GM23248 (cell line): ENCODE measurements at regions not wholly inside any gene's neighbourhood (a gene's known extent, or its start where the extent isn't known, plus 50 kb on each side); places are given as distances from the start of the nearest gene placed in this dataset.

Experiments
- DNase-seq: peaks from one replicate; pipeline ENCODE4 v3.0.0-alpha.2; 2015
- H2AFZ ChIP-seq: fragments of 200-600 bp; sonication (generic); 2 replicates; pipeline ENCODE4 v1.6.1; 2016; ENCODE audit warnings: antibody characterized with exemption
- H3F3A ChIP-seq: fragments of 200-600 bp; sonication (generic); 2 replicates; pipeline ENCODE4 v1.6.1; 2016; ENCODE audit warnings: mild to moderate bottlenecking, antibody characterized with exemption, mixed run types; ENCODE audit not compliant: insufficient read depth
- H3K27ac ChIP-seq: fragments of 200-600 bp; sonication (generic); 2 replicates; pipeline ENCODE4 v1.5.1; 2016; ENCODE audit warnings: mild to moderate bottlenecking
- H3K27me3 ChIP-seq: fragments of 200-600 bp; sonication (generic); replicated peaks from 2 replicates; pipeline ENCODE4 v1.6.1; 2016; ENCODE audit warnings: mild to moderate bottlenecking; ENCODE audit not compliant: insufficient read depth
- H3K36me3 ChIP-seq: fragments of 200-600 bp; sonication (generic); 2 replicates; pipeline ENCODE4 v1.6.1; 2016; ENCODE audit warnings: low read depth, mild to moderate bottlenecking
- H3K4me1 ChIP-seq: fragments of 200-600 bp; sonication (generic); 2 replicates; pipeline ENCODE4 v1.6.1; 2016; ENCODE audit warnings: mild to moderate bottlenecking; ENCODE audit not compliant: insufficient read depth
- H3K4me2 ChIP-seq: fragments of 200-600 bp; sonication (generic); one replicate; pipeline ENCODE4 v1.6.1; 2016; ENCODE audit warnings: mild to moderate bottlenecking; ENCODE audit not compliant: unreplicated experiment
- H3K4me3 ChIP-seq: fragments of 200-600 bp; sonication (generic); 2 replicates; pipeline ENCODE4 v1.5.1; 2016; ENCODE audit warnings: mild to moderate bottlenecking
- H3K79me2 ChIP-seq: fragments of 200-600 bp; sonication (generic); 2 replicates; pipeline ENCODE4 v1.6.1; 2016; ENCODE audit warnings: mild to moderate bottlenecking; ENCODE audit not compliant: insufficient read depth
- H3K9ac ChIP-seq: fragments of 200-600 bp; sonication (generic); 2 replicates; pipeline ENCODE4 v1.6.1; 2016; ENCODE audit warnings: mild to moderate bottlenecking
- H3K9me2 ChIP-seq: fragments of 200-600 bp; sonication (generic); 2 replicates; pipeline ENCODE4 v1.6.1; 2016; ENCODE audit warnings: mixed run types, mild to moderate bottlenecking, moderate library complexity; ENCODE audit not compliant: insufficient read depth
- H3K9me3 ChIP-seq: fragments of 200-600 bp; sonication (generic); one replicate; pipeline ENCODE4 v1.6.1; 2017; ENCODE audit warnings: low read depth
- H4K20me1 ChIP-seq: fragments of 200-600 bp; sonication (generic); 2 replicates; pipeline ENCODE4 v1.6.0; 2016; ENCODE audit not compliant: insufficient read depth
- EZH2 ChIP-seq: fragments of 200-600 bp; sonication (generic); IDR thresholded peaks from 2 replicates; pipeline ENCODE4 v1.6.1; 2018; ENCODE audit warnings: antibody characterized with exemption, mild to moderate bottlenecking; ENCODE audit not compliant: insufficient read depth, poor library complexity, severe bottlenecking
- EZH2phosphoT487 ChIP-seq: fragments of 200-600 bp; sonication (generic); IDR thresholded peaks from 2 replicates; pipeline ENCODE4 v1.6.1; 2018; ENCODE audit warnings: antibody characterized with exemption, moderate library complexity, mild to moderate bottlenecking, low read depth; ENCODE audit not compliant: insufficient read depth
- WGBS, 2 experiments: methylation state at CpG; one replicate each; pipeline ENCODE4 v1.1.6; 2015 to 2017; ENCODE audit warnings: low lambda C conversion rate in 2 of 2, low coverage in 1 of 2; ENCODE audit errors: missing lambda C conversion rate in 2 of 2; 5-methylcytosine and 5-hydroxymethylcytosine counted together
- in situ Hi-C: fragments of 300-500 bp; cut with MboI; formaldehyde crosslinking; loops from 2 replicates; pipeline ENCODE4 v1.15.0; 2020

DNA sequence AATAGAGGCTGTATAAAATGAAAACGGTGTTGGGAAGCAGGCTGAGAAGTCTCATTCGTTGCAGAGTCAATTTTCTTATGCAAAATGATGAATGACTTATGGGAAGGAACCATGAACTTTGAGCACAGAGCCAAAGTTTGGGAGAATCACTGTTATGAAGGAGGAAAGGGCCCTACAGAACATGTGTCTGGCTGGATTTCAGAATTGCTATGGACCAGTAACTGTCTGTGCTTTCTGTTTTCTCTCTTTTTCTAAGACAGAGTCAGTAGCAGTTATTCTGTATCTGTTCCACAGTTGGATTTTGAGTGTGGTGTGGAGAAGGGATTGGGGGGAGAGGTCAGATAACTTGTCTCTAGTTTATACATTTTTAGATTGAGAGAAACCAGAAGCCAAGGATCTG is 265.0 kb upstream of the HS3ST1 start:
- TF ChIP-seq EZH2 (no peak), EZH2phosphoT487 (no peak)
- Histone ChIP-seq H4K20me1 (no peaks in the 10 kb centered on the region), H3K27ac (no peak overlapping the region), H3K27me3 (no peaks in the 10 kb centered on the region), H3F3A (no peaks in the 10 kb centered on the region), H3K4me3 (no peak overlapping the region), H3K9ac (no peak overlapping the region), H3K79me2 (no peaks in the 10 kb centered on the region), H3K9me3 (no peaks in the 10 kb centered on the region), H3K4me1 (no peaks in the 10 kb centered on the region), H3K4me2 (no peak overlapping the region), H3K9me2 (no peaks in the 10 kb centered on the region), H3K36me3 (no peaks in the 10 kb centered on the region), H2AFZ (no peak overlapping the region)
- no peak for DNase-seq
- 0 to 2% methylated on average over 2 of the region's 2 CpGs for WGBS, 2 experiments
- in situ Hi-C loops, result no loop called here

DNA sequence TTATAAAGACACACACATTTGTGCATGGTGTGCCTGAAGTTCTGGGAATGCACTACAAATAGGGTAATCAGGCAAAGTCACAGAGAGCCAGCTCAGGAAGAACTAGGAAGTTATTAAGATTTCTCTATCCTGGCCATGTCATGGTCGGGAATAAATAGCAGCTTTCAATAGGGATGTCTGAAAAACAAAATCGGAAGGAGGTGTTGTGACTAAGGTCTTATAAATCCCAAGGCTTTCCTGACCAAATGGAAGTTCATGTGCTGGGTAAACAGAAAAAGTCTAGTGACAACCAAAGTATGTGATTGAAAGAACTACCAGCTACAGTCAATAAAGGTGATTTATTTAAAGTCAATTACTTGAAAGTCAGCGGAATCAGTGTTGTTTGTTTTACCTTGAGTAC is 262.5 kb upstream of the HS3ST1 start:
- no peaks in the 10 kb centered on the region for H3K9me2 ChIP-seq
- H3K9me3 ChIP-seq, result no peaks in the 10 kb centered on the region
- H3K4me1 ChIP-seq, result no peaks in the 10 kb centered on the region
- no peak for DNase-seq
- no peaks in the 10 kb centered on the region for H4K20me1 ChIP-seq
- WGBS, 2 experiments, result 8 to 10% methylated on average over 3 of the region's 3 CpGs
- H3K36me3 ChIP-seq, result no peaks in the 10 kb centered on the region
- H2AFZ ChIP-seq, result no peak overlapping the region
- in situ Hi-C loops, result no loop called here
- no peak for TF ChIP-seq EZH2
- TF ChIP-seq EZH2phosphoT487, result no peak
- H3K4me2 ChIP-seq, result no peak overlapping the region
- no peaks in the 10 kb centered on the region for H3K27me3 ChIP-seq
- H3K27ac ChIP-seq, result no peak overlapping the region
- H3K79me2 ChIP-seq, result no peaks in the 10 kb centered on the region
- no peak overlapping the region for H3K4me3 ChIP-seq
- H3F3A ChIP-seq, result no peaks in the 10 kb centered on the region
- no peak overlapping the region for H3K9ac ChIP-seq

- Histone ChIP-seq H3F3A (no peaks in the 10 kb centered on the region), H3K4me3 (no peak overlapping the region), H4K20me1 (no peaks in the 10 kb centered on the region), H3K27ac (no peak overlapping the region), H3K79me2 (no peaks in the 10 kb centered on the region), H2AFZ (no peak overlapping the region), H3K4me1 (no peaks in the 10 kb centered on the region), H3K9me3 (no peaks in the 10 kb centered on the region), H3K9me2 (no peaks in the 10 kb centered on the region), H3K36me3 (no peaks in the 10 kb centered on the region), H3K9ac (no peak overlapping the region), H3K27me3 (no peaks in the 10 kb centered on the region), H3K4me2 (no peak overlapping the region)
- 5 to 15% methylated on average over 1 of the region's 1 CpG for WGBS, 2 experiments
- no peak for TF ChIP-seq EZH2
- DNase-seq, result no peak
- in situ Hi-C loops, result no loop called here
These were observed 259.0 kb upstream of the HS3ST1 start for GRCh38 chr4:11687727-11688126.

- no peaks in the 10 kb centered on the region for H3K27me3 ChIP-seq
- no peaks in the 10 kb centered on the region for H3K79me2 ChIP-seq
- H3F3A ChIP-seq, result no peaks in the 10 kb centered on the region
- WGBS, 2 experiments, result 25 to 35% methylated on average over 5 of the region's 5 CpGs
- no peak overlapping the region for H3K4me3 ChIP-seq
- H3K9me3 ChIP-seq, result no peaks in the 10 kb centered on the region
- DNase-seq, result no peak
- no peaks in the 10 kb centered on the region for H3K9me2 ChIP-seq
- H3K9ac ChIP-seq, result no peak overlapping the region
- TF ChIP-seq EZH2phosphoT487 (no peak), EZH2 (no peak)
- in situ Hi-C loops, result no loop called here
- H3K4me1 ChIP-seq, result no peaks in the 10 kb centered on the region
- H4K20me1 ChIP-seq, result no peaks in the 10 kb centered on the region
- no peak overlapping the region for H3K4me2 ChIP-seq
- H3K27ac ChIP-seq, result no peak overlapping the region
- no peak overlapping the region for H2AFZ ChIP-seq
- H3K36me3 ChIP-seq, result no peaks in the 10 kb centered on the region
These were observed 256.8 kb upstream of the HS3ST1 start for GRCh38 chr4:11685481-11685880.

- H3F3A ChIP-seq, result no peaks in the 10 kb centered on the region
- H3K27ac ChIP-seq, result no peak overlapping the region
- H3K4me2 ChIP-seq, result no peak overlapping the region
- no peaks in the 10 kb centered on the region for H3K79me2 ChIP-seq
- H2AFZ ChIP-seq, result no peak overlapping the region
- no peaks in the 10 kb centered on the region for H3K9me3 ChIP-seq
- H3K36me3 ChIP-seq, result no peaks in the 10 kb centered on the region
- H3K4me1 ChIP-seq, result no peaks in the 10 kb centered on the region
- 37 to 56% methylated on average over 3 of the region's 3 CpGs for WGBS, 2 experiments
- no peaks in the 10 kb centered on the region for H3K9me2 ChIP-seq
- H3K9ac ChIP-seq, result no peak overlapping the region
- no peak overlapping the region for H3K4me3 ChIP-seq
- H4K20me1 ChIP-seq, result no peaks in the 10 kb centered on the region
- in situ Hi-C loops, result no loop called here
- TF ChIP-seq EZH2phosphoT487 (no peak), EZH2 (no peak)
- no peak for DNase-seq
- no peaks in the 10 kb centered on the region for H3K27me3 ChIP-seq
These were observed 246.5 kb upstream of the HS3ST1 start for GRCh38 chr4:11675051-11675800.
